ENCODE measurements at regions not wholly inside any gene's neighbourhood (a gene's known extent, or its start where the extent isn't known, plus 50 kb on each side); places are given as distances from the start of the nearest gene placed in this dataset.

GRCh38 chr14:104450811-104451401, 128.7 kb upstream of the C14orf180 start:
- DNase-seq (ENCODE audit: extremely low spot score), result no peak
- CTCF ChIA-PET, result no interaction called here
- POLR2A ChIA-PET, result no interaction called here
- no peak for TF ChIP-seq CTCF (IDR thresholded peaks at IDR 0.05; ENCODE audit: control extremely low read depth, extremely low read depth, low read depth, missing control alignments)

- TF ChIP-seq CTCF (IDR thresholded peaks at IDR 0.05; ENCODE audit: control extremely low read depth, extremely low read depth, low read depth, missing control alignments), result no peak
- CTCF ChIA-PET, result interaction anchor here (1.0 kb wide), 1 partner anchor 12 kb away, joined by 3 read pairs; no protein-coding TSS in a partner anchor
- POLR2A ChIA-PET, result no interaction called here
- DNase-seq (ENCODE audit: extremely low spot score), result no peak
Measured at GRCh38 chr14:104451474-104451873, 128.1 kb upstream of the C14orf180 start.

GRCh38 chr14:104458845-104459244, 120.7 kb upstream of the C14orf180 start:
- no peak for DNase-seq (ENCODE audit: extremely low spot score)
- no peak for TF ChIP-seq CTCF (IDR thresholded peaks at IDR 0.05; ENCODE audit: control extremely low read depth, extremely low read depth, low read depth, missing control alignments)
- ChIA-PET CTCF (no interaction called here), POLR2A (no interaction called here)

- CTCF ChIA-PET, result no interaction called here
- no peak for DNase-seq (ENCODE audit: extremely low spot score)
- POLR2A ChIA-PET, result no interaction called here
- TF ChIP-seq CTCF (IDR thresholded peaks at IDR 0.05; ENCODE audit: control extremely low read depth, extremely low read depth, low read depth, missing control alignments), result no peak
Measured at GRCh38 chr14:104460791-104461651, 118.5 kb upstream of the C14orf180 start.

- CTCF ChIA-PET, result no interaction called here
- no peak for TF ChIP-seq CTCF (IDR thresholded peaks at IDR 0.05; ENCODE audit: control extremely low read depth, extremely low read depth, low read depth, missing control alignments)
Measured at GRCh38 chr14:104461676-104462449, 117.7 kb upstream of the C14orf180 start.

More at GRCh38 chr14:104461676-104462449, 117.7 kb upstream of the C14orf180 start:
- no peak for DNase-seq (ENCODE audit: extremely low spot score)
- POLR2A ChIA-PET, result no interaction called here
